ENCODE measurements at regions not wholly inside any gene's neighbourhood (a gene's known extent, or its start where the extent isn't known, plus 50 kb on each side); places are given as distances from the start of the nearest gene placed in this dataset.

DNA sequence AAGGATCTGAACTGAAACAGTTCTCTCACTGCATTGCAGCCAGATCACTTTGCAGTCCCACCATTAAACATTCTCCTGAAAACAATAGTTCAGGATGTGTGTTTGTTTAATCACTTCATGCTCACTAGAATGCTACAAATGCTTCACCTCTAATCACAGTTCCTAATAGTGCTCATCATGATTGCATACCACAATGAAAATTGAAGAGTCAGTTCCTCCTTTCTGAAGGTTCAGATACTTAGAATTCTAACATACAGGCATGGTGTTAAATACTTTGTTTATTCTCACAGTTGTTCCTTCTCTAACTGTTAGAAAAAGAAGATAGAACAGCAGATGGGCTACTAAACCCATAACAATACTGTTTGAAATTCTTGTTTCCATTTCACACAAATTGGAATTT is 622.3 kb upstream of the ACVR2A start:
- no peak for ATAC-seq
- intact Hi-C loops (cut with DNase I, micrococcal nuclease) = no loop called here
- DNase-seq = no peak

GRCh38 chr2:147214914-147215313 is 629.9 kb upstream of the ACVR2A start:
- DNase-seq = no peak
- intact Hi-C loops (cut with DNase I, micrococcal nuclease) = no loop called here
- no peak for ATAC-seq

- intact Hi-C loops (cut with DNase I, micrococcal nuclease) = no loop called here
- ATAC-seq = no peak
- no peak for DNase-seq
Measured at GRCh38 chr2:147211484-147211883, 633.3 kb upstream of the ACVR2A start.

- intact Hi-C loops (cut with DNase I, micrococcal nuclease) = no loop called here
- no peak for DNase-seq
- ATAC-seq = no peak
Measured at GRCh38 chr2:147204102-147204501, 640.7 kb upstream of the ACVR2A start.

DNA sequence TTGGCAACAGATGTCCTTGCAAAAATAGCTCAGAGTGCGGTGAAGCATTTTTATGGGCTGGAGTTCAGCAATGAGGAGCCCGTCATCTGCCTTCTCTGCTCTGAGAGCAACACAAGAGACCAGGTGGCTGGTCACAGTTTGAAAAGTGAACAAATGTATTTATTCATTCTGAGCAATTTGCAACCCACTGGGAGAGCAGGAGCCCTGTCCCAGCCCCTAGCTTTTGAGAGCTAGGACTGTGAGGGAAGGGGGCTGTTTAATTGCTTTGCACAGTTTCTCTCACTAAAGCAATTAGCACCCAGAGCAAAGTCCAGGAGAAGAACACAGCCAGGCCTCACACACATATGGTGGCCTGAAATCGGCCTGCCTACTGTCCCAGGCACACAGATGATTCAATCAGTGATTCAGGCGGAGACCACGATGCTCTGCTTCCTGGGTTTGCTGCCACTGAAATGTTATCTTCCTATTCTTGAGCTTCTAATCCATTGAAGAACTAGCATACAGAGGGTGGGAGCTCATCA is 646.1 kb upstream of the ACVR2A start:
- no peak for DNase-seq
- no peak for ATAC-seq
- intact Hi-C loops (cut with DNase I, micrococcal nuclease) = no loop called here

DNA sequence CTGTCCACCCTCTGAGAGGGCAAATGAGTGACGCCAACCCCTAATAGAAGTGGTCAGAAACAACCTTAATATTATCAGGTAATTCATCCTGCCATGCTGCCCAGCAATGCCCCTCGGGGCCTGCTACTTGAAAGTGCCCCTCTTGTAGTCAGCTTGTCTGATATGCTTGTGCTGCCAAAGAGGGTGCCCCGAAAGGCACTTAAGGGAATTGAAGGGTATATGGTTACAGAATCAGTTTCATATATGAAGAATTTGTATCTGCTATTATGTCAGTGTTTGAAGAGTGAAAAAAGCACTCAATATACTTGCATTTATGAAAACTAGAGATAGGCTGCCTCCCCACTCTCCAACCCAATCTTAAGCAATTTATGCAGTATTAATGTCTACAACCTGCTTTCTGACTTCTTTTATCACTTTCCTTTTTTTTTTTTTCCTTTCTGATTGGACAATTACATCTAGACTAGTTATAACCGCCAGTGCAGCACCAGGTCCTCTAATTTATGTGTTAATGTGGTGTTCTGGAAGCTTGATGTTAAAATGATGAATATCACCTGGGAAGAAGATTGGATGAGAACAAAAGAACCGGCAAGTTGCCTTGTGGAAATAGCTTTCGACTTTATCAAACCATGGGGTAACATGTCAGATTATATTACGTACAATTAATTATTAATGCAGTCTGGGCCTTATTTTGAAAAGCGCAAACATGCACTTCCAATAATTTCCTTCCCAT is 646.9 kb upstream of the ACVR2A start:
- intact Hi-C loops (cut with DNase I, micrococcal nuclease) = no loop called here
- DNase-seq = no peak
- ATAC-seq = no peak

GRCh38 chr2:147182260-147182659 is 662.6 kb upstream of the ACVR2A start:
- intact Hi-C loops (cut with DNase I, micrococcal nuclease) = no loop called here
- DNase-seq (peak in 1 of 2 donors; percentile 43), ATAC-seq (peak; percentile 84)

DNA sequence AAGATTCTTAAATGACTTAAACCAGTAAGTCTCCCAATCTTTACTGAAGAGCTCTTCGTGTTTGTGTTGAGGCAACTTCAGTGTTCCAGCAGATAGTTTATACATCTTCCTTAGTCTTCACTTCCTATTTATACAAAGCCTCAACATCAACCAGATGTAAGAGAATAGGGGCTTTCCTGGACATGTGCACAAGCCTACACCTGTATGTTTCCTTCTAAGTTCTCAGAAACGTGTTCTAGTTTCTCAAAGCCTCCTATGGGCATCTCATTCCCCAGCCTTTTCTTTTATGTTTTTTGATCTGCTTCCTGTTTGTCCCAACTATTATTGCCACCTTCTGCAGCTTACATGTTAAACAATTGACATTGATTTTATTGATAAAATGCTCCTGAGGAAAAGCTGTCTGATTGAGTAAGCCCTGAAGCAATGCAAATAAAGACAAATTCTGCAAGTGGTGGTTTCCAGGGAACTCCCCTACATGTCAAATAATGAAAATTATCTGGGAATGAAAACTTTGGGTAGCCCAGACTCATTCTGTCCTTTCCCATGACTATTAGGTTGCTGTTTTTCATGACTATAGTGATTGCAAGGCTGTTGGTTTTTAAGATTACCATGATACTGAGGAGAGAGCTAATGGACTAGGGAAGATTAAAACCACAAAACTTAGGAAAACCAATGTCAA is 663.3 kb upstream of the ACVR2A start:
- DNase-seq (no peak), ATAC-seq (no peak)
- intact Hi-C loops (cut with DNase I, micrococcal nuclease) = no loop called here

- DNase-seq (no peak), ATAC-seq (peak; percentile 75)
- intact Hi-C loops (cut with DNase I, micrococcal nuclease) = no loop called here
Measured at GRCh38 chr2:147177071-147177857, 667.6 kb upstream of the ACVR2A start.

GRCh38 chr2:147174824-147175254 is 670.0 kb upstream of the ACVR2A start:
- intact Hi-C loops (cut with DNase I, micrococcal nuclease) = no loop called here
- DNase-seq (no peak), ATAC-seq (peak; percentile 52)

DNA sequence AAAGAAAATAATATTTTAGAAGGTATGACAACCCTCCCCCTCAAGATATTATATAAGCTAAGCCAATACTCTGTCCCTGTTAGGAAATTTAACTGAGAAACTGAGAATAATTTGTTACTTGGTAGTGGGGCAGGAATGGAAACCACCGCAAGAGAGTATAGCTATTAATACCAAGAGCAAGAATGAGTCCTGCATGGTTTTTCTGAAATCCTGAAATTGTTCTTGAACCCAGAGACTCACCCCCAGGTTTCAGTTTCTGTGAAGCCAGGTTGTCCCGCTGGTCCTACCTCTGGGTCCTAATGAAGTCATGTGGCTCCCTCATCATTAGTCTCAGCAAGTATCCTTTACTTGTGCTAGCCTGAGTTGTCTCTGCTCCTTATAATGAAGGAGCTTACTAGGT is 671.0 kb upstream of the ACVR2A start:
- intact Hi-C loops (cut with DNase I, micrococcal nuclease) = no loop called here
- DNase-seq = no peak
- ATAC-seq = no peak

DNA sequence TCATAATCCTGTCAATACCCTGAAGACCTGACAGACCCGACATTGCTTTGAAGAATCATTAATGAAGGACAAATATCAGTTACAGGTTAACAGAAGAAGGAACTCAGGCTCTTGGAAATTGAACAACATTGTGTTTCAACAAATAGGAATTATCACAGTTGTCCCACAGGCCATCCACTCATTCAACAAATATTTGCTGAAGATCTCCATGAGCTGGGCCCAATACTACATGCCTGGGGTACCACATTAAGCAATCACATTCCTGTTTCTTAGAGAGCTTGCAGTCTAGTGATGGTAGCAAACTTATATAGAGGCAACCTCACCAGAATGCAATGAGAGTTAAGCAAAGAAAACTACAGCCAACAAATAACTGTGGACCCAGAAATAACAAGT is 671.6 kb upstream of the ACVR2A start:
- ATAC-seq (no peak), DNase-seq (no peak)
- intact Hi-C loops (cut with DNase I, micrococcal nuclease) = no loop called here

- no peak for DNase-seq
- intact Hi-C loops (cut with DNase I, micrococcal nuclease) = no loop called here
- ATAC-seq = no peak
Measured at GRCh38 chr2:147172493-147173188, 672.2 kb upstream of the ACVR2A start.

DNA sequence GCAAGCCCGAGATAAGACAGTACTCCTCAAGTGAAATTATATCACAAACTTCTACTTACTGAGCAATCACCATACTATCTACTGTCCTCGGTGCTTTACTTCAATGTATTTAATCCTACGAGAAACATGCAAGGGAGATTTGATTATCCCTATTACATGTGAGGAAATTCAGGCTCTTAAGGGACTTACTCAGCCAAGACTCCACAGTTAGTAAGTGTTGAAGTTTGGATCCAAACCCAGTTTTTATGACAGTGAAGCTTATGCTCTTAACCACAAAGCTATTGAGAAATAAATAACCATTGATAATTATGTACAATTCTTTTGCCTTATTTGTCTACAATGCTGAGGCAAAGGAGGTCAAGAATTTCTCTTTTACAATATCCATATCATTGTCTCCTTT is 672.9 kb upstream of the ACVR2A start:
- no peak for DNase-seq
- intact Hi-C loops (cut with DNase I, micrococcal nuclease) = no loop called here
- ATAC-seq = no peak

GRCh38 chr2:147170932-147171331 is 673.9 kb upstream of the ACVR2A start:
- ATAC-seq (no peak), DNase-seq (no peak)
- intact Hi-C loops (cut with DNase I, micrococcal nuclease) = no loop called here

DNA sequence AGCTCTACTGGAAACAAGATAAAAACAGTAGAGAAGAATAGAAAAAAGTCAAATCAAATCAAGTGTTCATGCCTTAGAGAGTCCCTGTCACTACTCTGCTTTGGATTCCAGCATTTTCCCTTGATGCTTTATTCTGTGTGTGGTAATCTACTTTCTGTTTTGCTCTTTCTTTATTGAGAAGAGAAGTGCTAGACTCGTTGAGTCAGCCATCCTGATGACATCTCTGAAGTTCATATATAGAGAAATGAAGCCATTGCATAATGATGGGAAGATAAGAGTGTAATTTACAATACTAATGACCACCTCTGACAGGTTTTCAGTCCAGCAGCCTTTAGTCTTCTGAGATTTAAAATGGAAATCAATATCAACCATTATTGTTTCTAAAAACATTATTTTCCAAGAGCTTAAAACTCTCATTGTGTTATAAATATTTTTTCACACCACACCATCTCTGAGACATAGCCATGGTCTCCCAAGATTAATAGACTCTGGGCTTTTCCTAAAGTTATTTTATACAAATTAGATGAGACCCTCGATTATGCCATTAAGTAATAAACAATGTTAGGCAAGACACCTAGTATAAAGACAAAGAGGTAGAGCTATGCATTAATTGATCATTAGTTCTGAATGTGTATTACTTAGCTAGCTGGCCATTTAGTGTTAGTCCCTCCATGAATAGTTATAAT is 679.0 kb upstream of the ACVR2A start:
- ATAC-seq (no peak), DNase-seq (no peak)
- intact Hi-C loops (cut with DNase I, micrococcal nuclease) = no loop called here

- intact Hi-C loops (cut with DNase I, micrococcal nuclease) = no loop called here
- DNase-seq (no peak), ATAC-seq (no peak)
Measured at GRCh38 chr2:147164563-147164962, 680.3 kb upstream of the ACVR2A start.

- ATAC-seq = no peak
- intact Hi-C loops (cut with DNase I, micrococcal nuclease) = no loop called here
- DNase-seq = no peak
Measured at GRCh38 chr2:147161746-147162145, 683.1 kb upstream of the ACVR2A start.

- ATAC-seq (no peak), DNase-seq (no peak)
- intact Hi-C loops (cut with DNase I, micrococcal nuclease) = no loop called here
Measured at GRCh38 chr2:147156970-147157369, 687.9 kb upstream of the ACVR2A start.

All from left colon (tissue), 2 donors.